ENCODE measurements at regions not wholly inside any gene's neighbourhood (a gene's known extent, or its start where the extent isn't known, plus 50 kb on each side); places are given as distances from the start of the nearest gene placed in this dataset.
"Not testable (repeated sequence)": the region's sequence is repeated elsewhere in the genome, so short reads cannot be mapped to it uniquely, and the experiment has no call there.

DNA sequence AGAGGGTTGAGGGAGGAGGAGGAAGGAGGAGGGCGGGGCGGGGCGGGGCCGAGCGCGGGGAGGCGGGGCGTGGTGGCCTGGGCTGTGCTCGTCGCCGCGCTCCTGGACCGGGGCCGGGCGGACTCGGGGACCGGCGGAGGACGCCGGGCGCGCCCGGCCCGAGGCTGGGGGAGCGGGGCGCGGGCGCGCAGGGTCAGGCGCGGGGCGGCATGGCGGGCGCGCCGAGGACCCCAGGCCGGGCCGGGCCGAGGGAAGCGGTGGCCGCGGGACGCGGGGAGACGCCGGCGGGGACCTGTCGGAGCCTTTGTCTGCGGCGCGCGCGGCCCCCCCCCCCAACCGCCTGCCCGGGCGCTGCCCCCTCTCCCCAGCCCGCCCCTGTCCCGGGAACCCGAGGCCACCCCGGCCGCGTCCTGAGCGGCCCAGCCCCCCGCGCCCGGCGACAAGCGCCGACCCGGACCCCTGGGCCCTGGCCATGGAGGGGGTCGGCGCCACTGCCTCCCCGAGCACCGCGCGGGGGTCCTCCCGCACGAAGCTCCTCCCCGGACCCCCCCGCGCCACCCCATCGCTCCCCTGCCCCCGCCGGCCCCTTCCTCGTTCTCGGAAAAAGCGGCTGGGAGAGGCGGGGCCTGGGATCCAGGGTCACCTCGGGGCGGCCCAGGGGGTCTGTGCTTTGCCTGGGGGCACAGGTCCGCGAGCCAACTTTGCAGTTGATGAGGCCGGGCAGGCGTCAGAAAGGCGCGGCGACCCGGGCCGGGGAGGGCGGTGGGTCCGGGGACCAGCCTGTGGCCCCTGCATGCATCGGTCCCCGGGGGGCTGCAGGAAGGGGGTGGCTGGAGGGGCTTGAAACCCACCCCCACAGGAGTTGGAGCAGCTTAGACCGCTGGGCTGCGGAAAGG is 370.8 kb upstream of the ZNF722 start:
- not testable (repeated sequence) for TF ChIP-seq POLR2AphosphoS5 (IDR thresholded peaks at IDR 0.05; ENCODE audit: low read length); CEBPB (IDR thresholded peaks at IDR 0.05; ENCODE audit: borderline replicate concordance in 1 of 2, low read depth in 2 of 2, low read length in 2 of 2); SREBF1 (IDR thresholded peaks at IDR 0.05; ENCODE audit: low read length); JUNB (IDR thresholded peaks at IDR 0.05); YBX1 (IDR thresholded peaks at IDR 0.05); ZNF217 (IDR thresholded peaks at IDR 0.05); NFYA (IDR thresholded peaks at IDR 0.05; ENCODE audit: borderline replicate concordance, low read depth, low read length); TAF1 (IDR thresholded peaks at IDR 0.05; ENCODE audit: borderline replicate concordance, low read depth, low read length); POLR2A (IDR thresholded peaks at IDR 0.05; ENCODE audit: low read depth, low read length)
- TF ChIP-seq, protein P1, sequence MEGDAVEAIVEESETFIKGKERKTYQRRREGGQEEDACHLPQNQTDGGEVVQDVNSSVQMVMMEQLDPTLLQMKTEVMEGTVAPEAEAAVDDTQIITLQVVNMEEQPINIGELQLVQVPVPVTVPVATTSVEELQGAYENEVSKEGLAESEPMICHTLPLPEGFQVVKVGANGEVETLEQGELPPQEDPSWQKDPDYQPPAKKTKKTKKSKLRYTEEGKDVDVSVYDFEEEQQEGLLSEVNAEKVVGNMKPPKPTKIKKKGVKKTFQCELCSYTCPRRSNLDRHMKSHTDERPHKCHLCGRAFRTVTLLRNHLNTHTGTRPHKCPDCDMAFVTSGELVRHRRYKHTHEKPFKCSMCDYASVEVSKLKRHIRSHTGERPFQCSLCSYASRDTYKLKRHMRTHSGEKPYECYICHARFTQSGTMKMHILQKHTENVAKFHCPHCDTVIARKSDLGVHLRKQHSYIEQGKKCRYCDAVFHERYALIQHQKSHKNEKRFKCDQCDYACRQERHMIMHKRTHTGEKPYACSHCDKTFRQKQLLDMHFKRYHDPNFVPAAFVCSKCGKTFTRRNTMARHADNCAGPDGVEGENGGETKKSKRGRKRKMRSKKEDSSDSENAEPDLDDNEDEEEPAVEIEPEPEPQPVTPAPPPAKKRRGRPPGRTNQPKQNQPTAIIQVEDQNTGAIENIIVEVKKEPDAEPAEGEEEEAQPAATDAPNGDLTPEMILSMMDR (IDR thresholded peaks at IDR 0.05 in 2 of 3, conservative IDR thresholded peaks at IDR 0.05 in 1 of 3; ENCODE audit: control insufficient read depth in 2 of 3, extremely low read depth in 1 of 3, insufficient read depth in 1 of 3, low read depth in 3 of 3, low read length in 3 of 3) = not testable (repeated sequence)

All from GM12878 (cell line).